ENCODE measurements at regions not wholly inside any gene's neighbourhood (a gene's known extent, or its start where the extent isn't known, plus 50 kb on each side); places are given as distances from the start of the nearest gene placed in this dataset.

DNA sequence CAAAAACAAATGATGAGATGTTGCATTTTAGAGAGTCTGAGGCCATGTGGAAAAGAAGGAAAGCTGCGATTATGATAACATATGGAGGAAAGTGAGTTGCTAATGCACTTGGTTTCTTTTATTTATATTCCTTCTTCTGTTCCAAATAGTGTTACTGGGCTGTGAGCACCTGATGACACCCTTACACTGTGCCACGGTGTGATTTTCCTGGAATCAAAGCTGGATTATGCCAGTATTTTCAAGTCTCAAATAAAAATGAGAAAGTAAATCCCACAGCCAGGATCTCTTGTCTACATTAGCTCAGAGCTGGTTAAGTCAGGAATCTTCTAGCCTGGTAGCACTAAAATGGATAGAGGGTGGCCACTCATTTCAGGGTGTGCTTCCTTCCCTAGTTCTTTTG lies 670.8 kb downstream of the TDRD15 start:
- TF ChIP-seq, protein P1, sequence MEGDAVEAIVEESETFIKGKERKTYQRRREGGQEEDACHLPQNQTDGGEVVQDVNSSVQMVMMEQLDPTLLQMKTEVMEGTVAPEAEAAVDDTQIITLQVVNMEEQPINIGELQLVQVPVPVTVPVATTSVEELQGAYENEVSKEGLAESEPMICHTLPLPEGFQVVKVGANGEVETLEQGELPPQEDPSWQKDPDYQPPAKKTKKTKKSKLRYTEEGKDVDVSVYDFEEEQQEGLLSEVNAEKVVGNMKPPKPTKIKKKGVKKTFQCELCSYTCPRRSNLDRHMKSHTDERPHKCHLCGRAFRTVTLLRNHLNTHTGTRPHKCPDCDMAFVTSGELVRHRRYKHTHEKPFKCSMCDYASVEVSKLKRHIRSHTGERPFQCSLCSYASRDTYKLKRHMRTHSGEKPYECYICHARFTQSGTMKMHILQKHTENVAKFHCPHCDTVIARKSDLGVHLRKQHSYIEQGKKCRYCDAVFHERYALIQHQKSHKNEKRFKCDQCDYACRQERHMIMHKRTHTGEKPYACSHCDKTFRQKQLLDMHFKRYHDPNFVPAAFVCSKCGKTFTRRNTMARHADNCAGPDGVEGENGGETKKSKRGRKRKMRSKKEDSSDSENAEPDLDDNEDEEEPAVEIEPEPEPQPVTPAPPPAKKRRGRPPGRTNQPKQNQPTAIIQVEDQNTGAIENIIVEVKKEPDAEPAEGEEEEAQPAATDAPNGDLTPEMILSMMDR (conservative IDR thresholded peaks at IDR 0.05), result no peak
- TF ChIP-seq ZFX (IDR thresholded peaks at IDR 0.05), result no peak

Data from C4-2B (cell line).